Kidney glomerular epithelial cell (primary cell): ENCODE measurements at regions not wholly inside any gene's neighbourhood (a gene's known extent, or its start where the extent isn't known, plus 50 kb on each side); places are given as distances from the start of the nearest gene placed in this dataset.

Experiments
- DNase-seq: peaks from one replicate; lab custom pipeline; 2025; lab: John Stamatoyannopoulos, UW

- DNase-seq = no peak
Observed at GRCh38 chr11:103662880-103663279, 373.6 kb upstream of the DDI1 start.

GRCh38 chr11:103668859-103669258 is 367.6 kb upstream of the DDI1 start:
- no peak for DNase-seq

GRCh38 chr11:103671143-103671651 is 365.2 kb upstream of the DDI1 start:
- DNase-seq = no peak

DNA sequence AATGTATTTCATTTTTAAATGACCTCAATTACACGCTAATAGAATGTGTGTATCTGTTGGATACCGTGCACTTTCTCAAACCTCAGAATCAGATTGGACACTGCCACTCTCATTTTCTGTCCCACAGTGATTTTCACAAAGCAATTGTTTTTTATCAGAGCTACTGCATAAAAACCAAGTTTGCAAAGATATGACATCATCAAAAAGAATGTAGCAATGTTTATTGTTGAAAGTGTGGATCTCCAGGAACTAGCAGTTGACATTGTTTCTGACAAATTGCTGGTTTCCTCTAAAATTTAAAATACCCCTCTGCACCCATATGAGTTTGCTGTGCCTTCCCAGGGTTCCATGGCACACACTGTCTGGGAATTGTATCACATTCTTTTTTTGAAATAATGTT is 362.7 kb upstream of the DDI1 start:
- no peak for DNase-seq

- DNase-seq = no peak
Observed at GRCh38 chr11:103676413-103676812, 360.0 kb upstream of the DDI1 start.

GRCh38 chr11:103680826-103681225 is 355.6 kb upstream of the DDI1 start:
- DNase-seq = no peak

DNA sequence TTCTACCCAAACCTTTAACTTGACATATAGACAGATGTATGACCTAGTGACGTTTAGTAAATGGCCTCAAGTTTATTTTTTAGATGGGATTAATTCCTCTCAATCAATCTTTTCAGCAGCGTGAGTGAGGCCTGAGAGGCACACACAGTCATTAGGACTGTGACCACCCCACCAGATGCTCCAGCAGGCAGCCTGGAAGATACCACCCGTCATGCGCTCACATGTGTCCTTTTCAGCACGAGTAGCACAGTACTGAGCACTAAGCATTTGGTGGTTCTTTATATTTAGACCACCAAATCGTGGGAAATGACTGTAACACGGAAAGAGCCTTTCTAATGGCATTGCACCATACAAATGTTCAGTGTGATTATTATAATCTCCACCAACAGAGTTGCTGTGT is 354.6 kb upstream of the DDI1 start:
- no peak for DNase-seq

DNA sequence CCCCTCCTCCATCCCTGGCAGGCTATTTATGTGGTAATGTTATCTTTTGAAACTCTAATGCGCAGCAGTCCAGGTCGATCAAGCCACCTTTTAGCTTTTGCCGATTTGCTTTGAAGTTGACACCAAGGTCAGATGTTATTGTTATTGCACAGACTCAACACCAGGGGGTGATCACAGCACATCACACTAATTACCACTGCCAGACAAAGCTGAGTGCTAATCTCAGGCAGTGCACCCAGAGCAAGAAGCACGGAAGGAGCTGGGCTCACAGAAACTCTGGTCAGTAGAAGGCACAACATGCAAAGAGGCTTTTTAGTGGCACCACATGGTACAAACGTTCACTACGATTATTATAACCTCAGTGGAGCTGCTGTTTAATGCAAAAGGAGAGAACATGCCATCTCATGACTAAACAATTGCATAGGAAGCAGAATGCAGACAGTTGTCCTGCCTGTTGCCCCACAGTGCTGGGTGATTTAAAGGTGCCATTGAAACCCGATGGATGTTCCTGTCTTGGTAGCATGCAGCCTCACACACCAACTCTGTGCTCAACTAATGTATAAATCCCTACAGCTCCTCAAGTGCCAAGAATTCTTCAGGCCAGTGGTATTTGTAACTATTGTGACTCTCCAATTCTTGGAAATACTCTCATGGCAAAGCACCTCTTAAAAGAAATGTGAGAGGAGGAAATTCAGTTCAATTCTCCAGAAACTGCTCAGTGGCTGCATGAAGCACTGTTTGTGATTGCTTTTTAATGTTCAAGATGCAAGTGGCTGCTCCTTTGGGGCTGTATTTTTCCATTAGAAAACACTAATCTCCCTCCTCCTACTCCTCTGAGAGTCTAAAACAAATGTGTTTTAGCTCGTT is 353.9 kb upstream of the DDI1 start:
- peak; percentile 56 for DNase-seq

- no peak for DNase-seq
Observed at GRCh38 chr11:103683576-103683975, 352.9 kb upstream of the DDI1 start.

DNA sequence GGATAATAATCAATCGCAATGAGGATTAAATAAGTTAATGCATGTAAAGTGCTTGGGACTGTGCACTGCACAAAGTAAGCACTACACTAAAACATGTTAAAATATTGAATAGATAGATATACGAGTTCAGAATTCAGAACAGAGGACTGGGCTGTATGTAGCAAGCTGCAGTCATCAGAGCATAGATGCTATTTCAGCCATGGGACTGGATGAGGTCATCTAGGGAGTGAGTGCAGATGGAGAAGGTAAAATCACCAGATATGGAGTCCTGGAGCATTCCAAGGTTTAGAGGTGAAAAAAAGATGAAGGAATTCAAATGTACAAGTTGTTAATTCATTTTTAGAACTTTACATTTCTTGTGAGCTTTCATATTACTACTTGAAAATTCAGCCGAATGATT is 347.5 kb upstream of the DDI1 start:
- peak; percentile 19 for DNase-seq

DNA sequence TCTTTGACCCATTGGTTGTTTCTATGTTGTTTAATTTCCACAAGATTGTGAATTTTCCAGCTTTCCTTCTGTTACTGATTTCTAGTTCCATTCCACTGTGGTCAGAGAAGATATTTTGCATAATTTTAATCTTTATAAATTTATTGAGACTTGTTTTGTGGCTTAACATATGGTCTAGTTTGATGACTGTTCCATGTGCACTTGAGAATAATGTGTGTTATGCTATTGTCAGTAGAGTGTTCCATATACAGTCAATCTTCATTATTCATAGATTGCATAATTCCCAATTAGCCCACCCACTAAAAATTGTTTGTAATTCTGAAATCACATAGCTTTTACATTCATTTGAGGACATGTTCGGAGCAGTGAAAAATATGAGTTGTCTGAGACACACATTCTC is 346.1 kb upstream of the DDI1 start:
- DNase-seq = no peak

DNA sequence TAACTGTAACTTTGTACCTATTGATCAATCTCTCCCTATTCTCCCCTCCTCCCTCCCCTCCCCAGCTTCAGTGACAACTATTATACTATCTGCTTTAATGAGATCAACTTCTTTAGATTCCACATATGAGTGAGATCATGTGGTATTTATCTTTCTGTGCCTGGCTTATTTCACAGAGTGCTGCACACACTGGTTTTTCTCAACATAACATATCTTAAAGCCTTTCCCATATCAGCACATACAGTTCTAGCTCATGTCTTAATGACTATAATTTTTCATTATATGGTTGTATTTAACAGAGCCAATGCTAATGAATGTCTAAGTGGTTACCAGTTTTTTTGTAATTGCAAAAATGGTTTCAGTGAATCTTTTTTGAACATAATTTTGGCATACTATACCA is 340.3 kb upstream of the DDI1 start:
- no peak for DNase-seq

GRCh38 chr11:103699216-103699615 is 337.2 kb upstream of the DDI1 start:
- DNase-seq = no peak

- no peak for DNase-seq
Observed at GRCh38 chr11:103699656-103700055, 336.8 kb upstream of the DDI1 start.

DNA sequence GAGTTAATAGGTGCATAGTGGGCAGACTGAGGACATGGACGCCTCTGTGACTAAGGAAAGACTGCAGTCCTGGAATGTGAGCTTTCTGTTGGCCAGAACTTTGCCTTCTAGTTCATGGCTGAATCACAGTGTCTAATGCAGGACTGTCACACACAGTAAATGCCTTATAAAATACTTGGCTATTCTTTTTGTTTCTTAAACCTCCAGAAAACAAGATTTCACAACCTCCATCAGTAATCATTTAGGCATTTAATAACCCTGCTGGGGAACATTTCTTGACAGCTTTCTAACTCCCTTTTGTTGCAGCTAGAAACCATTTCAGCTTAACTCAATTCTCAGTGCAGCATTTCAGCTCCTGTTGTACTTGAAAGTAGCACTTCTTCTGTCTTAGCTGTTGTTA is 335.8 kb upstream of the DDI1 start:
- no peak for DNase-seq

DNA sequence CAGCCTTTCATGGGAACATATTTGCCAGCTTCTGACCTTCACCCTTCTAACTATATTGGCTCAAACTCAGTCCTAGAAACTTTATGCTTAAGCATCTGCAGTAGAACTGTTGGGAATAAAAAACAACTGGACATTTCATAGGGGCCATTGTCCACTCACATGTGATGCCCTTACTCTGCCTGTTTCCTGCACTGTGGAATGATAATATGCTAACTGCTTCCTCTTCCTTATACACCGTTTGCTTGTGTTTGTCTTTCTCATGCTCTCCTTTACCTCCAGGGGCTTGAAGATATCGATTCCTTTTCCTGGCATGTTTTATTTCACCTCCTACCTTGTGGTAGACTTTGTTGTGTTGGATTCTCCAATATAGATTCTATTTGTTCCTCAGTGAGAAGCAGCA is 333.0 kb upstream of the DDI1 start:
- DNase-seq = no peak

GRCh38 chr11:103703954-103704353 is 332.5 kb upstream of the DDI1 start:
- DNase-seq = no peak

- DNase-seq = no peak
Observed at GRCh38 chr11:103705642-103706041, 330.8 kb upstream of the DDI1 start.

DNA sequence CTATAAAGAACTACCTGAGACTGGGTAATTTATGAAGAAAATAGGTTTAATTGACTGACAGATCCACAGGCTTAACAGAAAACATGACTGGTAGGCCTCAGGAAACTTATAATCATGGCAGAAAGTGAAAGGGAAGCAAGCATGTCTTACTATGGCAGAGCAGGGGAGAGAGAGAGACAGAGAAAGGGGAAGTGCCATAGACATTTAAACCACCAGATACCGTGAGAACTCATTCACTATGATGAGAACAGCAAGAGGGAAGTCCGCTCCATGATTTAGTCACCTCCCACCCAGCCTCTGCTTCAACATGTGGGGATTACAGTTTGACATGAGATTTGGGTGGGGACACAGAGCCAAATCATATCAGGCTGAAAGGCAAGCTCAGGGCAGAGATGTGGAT is 327.1 kb upstream of the DDI1 start:
- DNase-seq = no peak

DNA sequence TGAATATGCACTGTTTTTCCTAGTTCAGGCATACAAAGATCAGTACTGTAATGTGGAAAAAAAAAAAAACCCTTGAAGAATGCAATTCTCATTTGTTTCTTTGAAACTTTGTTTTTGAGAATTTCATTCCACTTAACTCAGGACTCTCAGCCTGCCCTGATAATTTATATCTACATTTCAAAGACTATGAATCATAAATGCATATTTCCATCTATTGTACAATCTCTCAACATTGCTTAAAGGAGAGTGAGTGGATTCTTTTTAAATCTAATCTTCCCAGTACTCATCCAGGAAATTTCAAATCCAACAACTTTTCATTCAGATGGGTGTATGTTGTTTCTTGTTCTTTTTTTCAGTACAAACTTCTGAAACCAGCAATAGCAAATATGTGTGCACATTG is 322.2 kb upstream of the DDI1 start:
- DNase-seq = no peak

- DNase-seq = no peak
Observed at GRCh38 chr11:103716363-103716762, 320.1 kb upstream of the DDI1 start.

GRCh38 chr11:103727262-103727661 is 309.2 kb upstream of the DDI1 start:
- DNase-seq = no peak

DNA sequence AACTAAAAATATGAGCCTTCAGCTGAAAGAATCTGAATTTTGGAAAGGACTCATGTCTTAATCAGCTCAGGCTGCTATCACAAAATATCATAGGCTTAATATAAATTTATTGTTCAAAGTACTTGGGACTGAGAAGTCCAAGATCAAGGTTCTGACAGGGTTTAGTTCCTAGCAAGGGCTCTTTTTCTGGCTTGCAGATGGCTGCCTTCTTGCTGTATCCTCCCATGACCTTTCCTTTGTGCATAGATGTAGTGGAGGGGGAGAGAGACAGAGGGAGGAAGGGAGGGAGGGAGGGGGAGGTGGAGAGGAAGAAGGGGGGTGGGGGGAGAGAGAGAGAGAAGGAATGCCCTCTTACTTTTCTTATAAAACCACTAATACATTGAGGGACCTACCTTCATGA is 306.8 kb upstream of the DDI1 start:
- DNase-seq = no peak
